ENCODE measurements at regions not wholly inside any gene's neighbourhood (a gene's known extent, or its start where the extent isn't known, plus 50 kb on each side); places are given as distances from the start of the nearest gene placed in this dataset.

DNA sequence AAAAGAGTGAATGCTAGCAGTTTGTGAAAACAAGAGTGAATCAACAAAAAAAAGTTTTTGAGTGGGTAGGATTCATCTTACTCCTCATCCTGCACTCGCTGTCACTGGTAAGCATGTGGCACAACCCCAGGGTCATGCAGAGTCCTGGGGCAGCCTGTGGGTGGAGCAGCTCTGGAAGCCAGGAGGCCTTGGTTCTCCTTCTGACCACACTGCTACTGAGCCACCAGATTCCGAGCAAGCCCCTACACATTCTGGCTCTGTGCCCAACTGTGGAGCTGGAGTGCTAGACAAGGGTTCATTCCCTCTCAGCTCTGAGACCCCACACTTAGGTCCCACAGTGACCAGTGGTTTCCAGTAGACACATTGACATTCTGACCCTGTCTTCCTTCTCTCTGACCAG is 670.6 kb downstream of the BCL11A start:
- TF ChIP-seq, protein P1, sequence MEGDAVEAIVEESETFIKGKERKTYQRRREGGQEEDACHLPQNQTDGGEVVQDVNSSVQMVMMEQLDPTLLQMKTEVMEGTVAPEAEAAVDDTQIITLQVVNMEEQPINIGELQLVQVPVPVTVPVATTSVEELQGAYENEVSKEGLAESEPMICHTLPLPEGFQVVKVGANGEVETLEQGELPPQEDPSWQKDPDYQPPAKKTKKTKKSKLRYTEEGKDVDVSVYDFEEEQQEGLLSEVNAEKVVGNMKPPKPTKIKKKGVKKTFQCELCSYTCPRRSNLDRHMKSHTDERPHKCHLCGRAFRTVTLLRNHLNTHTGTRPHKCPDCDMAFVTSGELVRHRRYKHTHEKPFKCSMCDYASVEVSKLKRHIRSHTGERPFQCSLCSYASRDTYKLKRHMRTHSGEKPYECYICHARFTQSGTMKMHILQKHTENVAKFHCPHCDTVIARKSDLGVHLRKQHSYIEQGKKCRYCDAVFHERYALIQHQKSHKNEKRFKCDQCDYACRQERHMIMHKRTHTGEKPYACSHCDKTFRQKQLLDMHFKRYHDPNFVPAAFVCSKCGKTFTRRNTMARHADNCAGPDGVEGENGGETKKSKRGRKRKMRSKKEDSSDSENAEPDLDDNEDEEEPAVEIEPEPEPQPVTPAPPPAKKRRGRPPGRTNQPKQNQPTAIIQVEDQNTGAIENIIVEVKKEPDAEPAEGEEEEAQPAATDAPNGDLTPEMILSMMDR (conservative IDR thresholded peaks at IDR 0.05): peak; percentile 23
- Histone ChIP-seq H3K36me3 (ENCODE audit: control insufficient read depth, insufficient read depth, low read length) (no peaks in the 10 kb centered on the region), H3K27me3 (ENCODE audit: control insufficient read depth, insufficient read depth, low read length, poor library complexity, severe bottlenecking) (no peaks in the 10 kb centered on the region), H3K4me1 (ENCODE audit: control insufficient read depth, insufficient read depth, low read length) (no peaks in the 10 kb centered on the region), H3K9ac (ENCODE audit: extremely low read depth, low read length, poor library complexity, severe bottlenecking) (no peak overlapping the region), H3K4me3 (ENCODE audit: low read length) (no peak overlapping the region), H3K9me3 (ENCODE audit: control insufficient read depth, low read length) (no peaks in the 10 kb centered on the region), H3K27ac (ENCODE audit: low read depth, low read length) (peak overlapping the region; percentile 60)
- Mint-ChIP-seq H3K4me1 (peaks cover 11% of the 10 kb centered on the region), H3K36me3 (ENCODE audit: low read depth) (no peaks in the 10 kb centered on the region), H3K27me3 (ENCODE audit: insufficient read depth) (no peaks in the 10 kb centered on the region), H3K9me3 (no peaks in the 10 kb centered on the region), H3K27ac (no peak overlapping the region), H3K4me3 (no peak overlapping the region)
- 95% methylated on average over 2 of the region's 2 CpGs; no CpG with 5 or more reads in 1 of the 2 experiments for WGBS, 2 experiments (ENCODE audit: insufficient coverage in 1 of 2, insufficient read length in 1 of 2)
- DNase-seq: no peak

DNA sequence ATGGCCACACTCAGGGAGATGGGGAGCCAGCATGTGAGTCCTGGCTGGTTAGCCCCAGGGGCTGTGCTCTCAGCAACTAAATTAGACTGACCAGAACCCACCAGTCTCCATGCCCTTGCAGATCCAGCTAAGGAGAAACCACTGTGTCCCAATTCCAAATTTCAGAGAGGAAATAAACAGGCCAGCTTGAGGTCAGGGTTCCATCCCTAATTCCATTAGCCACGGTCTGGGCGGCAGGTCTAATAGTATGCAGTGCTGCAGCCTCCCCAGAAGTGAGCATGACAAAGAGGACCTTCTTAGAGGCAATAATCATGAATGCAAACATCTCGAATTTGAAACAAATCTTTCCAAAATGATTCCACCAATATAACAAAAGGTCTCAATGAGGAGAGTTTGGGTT is 671.2 kb downstream of the BCL11A start:
- H3K27ac ChIP-seq (ENCODE audit: low read depth, low read length): peak overlapping the region; percentile 60
- no peaks in the 10 kb centered on the region for H3K36me3 ChIP-seq (ENCODE audit: control insufficient read depth, insufficient read depth, low read length)
- H3K4me3 ChIP-seq (ENCODE audit: low read length): no peak overlapping the region
- no peaks in the 10 kb centered on the region for H3K9me3 ChIP-seq (ENCODE audit: control insufficient read depth, low read length)
- peaks cover 5% of the 10 kb centered on the region for H3K4me1 Mint-ChIP-seq
- no peak overlapping the region for H3K4me3 Mint-ChIP-seq
- no peaks in the 10 kb centered on the region for H3K27me3 ChIP-seq (ENCODE audit: control insufficient read depth, insufficient read depth, low read length, poor library complexity, severe bottlenecking)
- no peak for DNase-seq
- no peaks in the 10 kb centered on the region for H3K4me1 ChIP-seq (ENCODE audit: control insufficient read depth, insufficient read depth, low read length)
- WGBS, 2 experiments (ENCODE audit: insufficient coverage in 1 of 2, insufficient read length in 1 of 2): 75 to 81% methylated on average over 2 to 3 of the region's 3 CpGs
- no peaks in the 10 kb centered on the region for H3K9me3 Mint-ChIP-seq
- no peaks in the 10 kb centered on the region for H3K27me3 Mint-ChIP-seq (ENCODE audit: insufficient read depth)
- no peaks in the 10 kb centered on the region for H3K36me3 Mint-ChIP-seq (ENCODE audit: low read depth)
- no peak overlapping the region for H3K27ac Mint-ChIP-seq
- no peak overlapping the region for H3K9ac ChIP-seq (ENCODE audit: extremely low read depth, low read length, poor library complexity, severe bottlenecking)
- TF ChIP-seq, protein P1 (conservative IDR thresholded peaks at IDR 0.05): no peak

DNA sequence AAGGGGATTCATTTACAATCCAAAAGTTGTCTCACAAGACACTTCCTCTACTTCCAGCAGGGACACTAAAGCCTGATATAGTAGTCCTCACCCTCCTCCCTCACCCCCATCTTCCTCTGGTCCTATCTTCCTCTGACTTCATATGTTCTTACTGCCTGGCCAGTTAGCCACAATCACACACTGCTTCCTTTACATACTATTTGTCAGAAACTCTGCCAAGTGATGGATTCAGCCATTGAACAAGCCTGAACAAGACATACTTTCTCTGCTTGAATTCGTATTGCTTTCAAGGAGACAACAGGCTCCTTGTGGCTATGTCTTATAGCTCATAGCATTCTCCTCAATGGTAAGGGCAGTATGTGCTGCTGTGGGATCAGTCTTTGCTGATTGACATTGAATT is 672.2 kb downstream of the BCL11A start:
- H3K27ac Mint-ChIP-seq: no peak overlapping the region
- H3K9me3 Mint-ChIP-seq: no peaks in the 10 kb centered on the region
- Histone ChIP-seq H3K4me1 (ENCODE audit: control insufficient read depth, insufficient read depth, low read length) (no peaks in the 10 kb centered on the region), H3K9ac (ENCODE audit: extremely low read depth, low read length, poor library complexity, severe bottlenecking) (no peak overlapping the region), H3K27ac (ENCODE audit: low read depth, low read length) (no peak overlapping the region), H3K27me3 (ENCODE audit: control insufficient read depth, insufficient read depth, low read length, poor library complexity, severe bottlenecking) (no peaks in the 10 kb centered on the region), H3K9me3 (ENCODE audit: control insufficient read depth, low read length) (no peaks in the 10 kb centered on the region), H3K36me3 (ENCODE audit: control insufficient read depth, insufficient read depth, low read length) (no peaks in the 10 kb centered on the region), H3K4me3 (ENCODE audit: low read length) (no peak overlapping the region)
- peaks cover 2% of the 10 kb centered on the region for H3K27me3 Mint-ChIP-seq (ENCODE audit: insufficient read depth)
- H3K36me3 Mint-ChIP-seq (ENCODE audit: low read depth): no peaks in the 10 kb centered on the region
- no peak overlapping the region for H3K4me3 Mint-ChIP-seq
- TF ChIP-seq, protein P1 (conservative IDR thresholded peaks at IDR 0.05): no peak
- peaks cover 4% of the 10 kb centered on the region for H3K4me1 Mint-ChIP-seq
- WGBS, 2 experiments (ENCODE audit: insufficient coverage in 1 of 2, insufficient read length in 1 of 2): 86 to 100% methylated on average over 1 of the region's 1 CpG
- DNase-seq: no peak

Measured in endodermal cell (in vitro differentiated cells).